CD4-positive, alpha-beta T cell treated with Interleukin-12 subunit alpha and Interleukin-12 subunit beta, for 1 hour (primary cell): ENCODE measurements at regions not wholly inside any gene's neighbourhood (a gene's known extent, or its start where the extent isn't known, plus 50 kb on each side); places are given as distances from the start of the nearest gene placed in this dataset.
A peak's percentile ranks its signal among the peaks of the same experiment; 100 is the strongest.
"Not testable (repeated sequence)": the region's sequence is repeated elsewhere in the genome, so short reads cannot be mapped to it uniquely, and the experiment has no call there.

Experiments
- DNase-seq: peaks from one replicate; pipeline ENCODE4 v3.0.0-alpha.2; 2020

- no peak for DNase-seq
Observed at GRCh38 chr13:104975272-104975671, 1560.2 kb downstream of the EFNB2 start.

- no peak for DNase-seq
Observed at GRCh38 chr13:104968876-104969275, 1566.6 kb downstream of the EFNB2 start.

- DNase-seq: no peak
Observed at GRCh38 chr13:104967836-104968630, 1567.4 kb downstream of the EFNB2 start.

GRCh38 chr13:104967376-104967775 is 1568.1 kb downstream of the EFNB2 start:
- no peak for DNase-seq

- DNase-seq: no peak
Observed at GRCh38 chr13:104962411-104962810, 1573.1 kb downstream of the EFNB2 start.

- DNase-seq: no peak
Observed at GRCh38 chr13:104961246-104961645, 1574.2 kb downstream of the EFNB2 start.

GRCh38 chr13:104954210-104954609 is 1581.3 kb downstream of the EFNB2 start:
- DNase-seq: no peak

- DNase-seq: no peak
Observed at GRCh38 chr13:104953588-104953987, 1581.9 kb downstream of the EFNB2 start.

- no peak for DNase-seq
Observed at GRCh38 chr13:104949840-104950740, 1585.4 kb downstream of the EFNB2 start.

GRCh38 chr13:104944176-104944575 is 1591.3 kb downstream of the EFNB2 start:
- no peak for DNase-seq

GRCh38 chr13:104943331-104943730 is 1592.1 kb downstream of the EFNB2 start:
- no peak for DNase-seq

- DNase-seq: no peak
Observed at GRCh38 chr13:104937881-104938280, 1597.6 kb downstream of the EFNB2 start.

GRCh38 chr13:104936304-104936703 is 1599.2 kb downstream of the EFNB2 start:
- no peak for DNase-seq

GRCh38 chr13:104920513-104920912 is 1614.9 kb downstream of the EFNB2 start:
- DNase-seq: not testable (repeated sequence)

- DNase-seq: no peak
Observed at GRCh38 chr13:104920091-104920490, 1615.4 kb downstream of the EFNB2 start.

GRCh38 chr13:104900191-104900817 is 1635.2 kb downstream of the EFNB2 start:
- DNase-seq: no peak

GRCh38 chr13:104898484-104898883 is 1637.0 kb downstream of the EFNB2 start:
- no peak for DNase-seq

GRCh38 chr13:104895521-104895920 is 1639.9 kb downstream of the EFNB2 start:
- no peak for DNase-seq

GRCh38 chr13:104875038-104875754 is 1660.3 kb downstream of the EFNB2 start:
- no peak for DNase-seq

- no peak for DNase-seq
Observed at GRCh38 chr13:104872153-104872552, 1663.3 kb downstream of the EFNB2 start.

- no peak for DNase-seq
Observed at GRCh38 chr13:104871456-104871855, 1664.0 kb downstream of the EFNB2 start.

- DNase-seq: peak; percentile 4
Observed at GRCh38 chr13:104869501-104869900, 1666.0 kb downstream of the EFNB2 start.

- no peak for DNase-seq
Observed at GRCh38 chr13:104868806-104869205, 1666.7 kb downstream of the EFNB2 start.
